K562 (cell line): ENCODE measurements at regions not wholly inside any gene's neighbourhood (a gene's known extent, or its start where the extent isn't known, plus 50 kb on each side); places are given as distances from the start of the nearest gene placed in this dataset.

Source experiments
- ATAC-seq: fragments of 200-7000 bp; cut with Tn5 transposase; 3 replicates; pipeline ENCODE4 v1.9.1; 2020; ENCODE audit warnings: moderate library complexity
- BruUV-seq: library from RNA; stranded (reverse); fragments of 400-500 nt; replicated peaks from 2 replicates; lab custom pipeline; 2021; lab: Mats Ljungman, UMichigan
- CTCF ChIA-PET: fragments of 300-600 bp; formaldehyde crosslinking; extraction: SDS; loops from one replicate; lab custom pipeline; 2021; ENCODE audit warnings: low intra/inter-chr PET ratio; lab: Yijun Ruan, JAX
- POLR2A ChIA-PET: fragments of 300-600, 350-650 bp; sonication (Branson Sonifier 250); formaldehyde crosslinking; extraction: SDS; loops from one replicate; lab custom pipeline; 2021; ENCODE audit warnings: antibody characterized with exemption, inconsistent platforms; lab: Yijun Ruan, JAX
- DNase-seq, 4 experiments: peaks; one replicate each; pipeline versions ENCODE4 v3.0.0 to v3.0.0-alpha.2; 2011 to 2018; ENCODE audit warnings: low spot score in 3 of 4, mixed read lengths in 3 of 4; ENCODE audit errors: extremely low read depth in 1 of 4
- FAIRE-seq: peaks from 2 replicates; lab custom pipeline; 2011; peaks lifted over from hg19 to GRCh38; lab: Jason Lieb, UNC
- H2AFZ ChIP-seq: 2 replicates; pipeline ENCODE4 v1.6.0; 2011; ENCODE audit warnings: low read depth, low read length, control low read depth, inconsistent platforms
- H3K27ac ChIP-seq: fragments of 200-600 bp; 3 replicates; pipeline ENCODE4 v1.8.0; 2011; ENCODE audit warnings: low read depth, mild to moderate bottlenecking, control low read depth, inconsistent platforms, low read length, moderate library complexity, mixed read lengths; ENCODE audit errors: extremely low read depth
- H3K27me3 ChIP-seq, 2 experiments: fragments of 300-600 bp in 1 of 2; 2 replicates in 1 of 2; 3 replicates in 1 of 2; pipeline versions ENCODE4 v1.6.0 to v1.8.0; 2011; ENCODE audit warnings: inconsistent platforms in 2 of 2, low read length in 2 of 2, mild to moderate bottlenecking in 1 of 2, mixed read lengths in 1 of 2, moderate library complexity in 1 of 2; ENCODE audit not compliant: control insufficient read depth in 2 of 2, insufficient read depth in 2 of 2
- H3K36me3 ChIP-seq: fragments of 300-600 bp; 3 replicates; pipeline ENCODE4 v1.8.0; 2011; ENCODE audit warnings: mild to moderate bottlenecking, low read length, inconsistent platforms; ENCODE audit not compliant: control insufficient read depth, insufficient read depth
- H3K4me1 ChIP-seq, 2 experiments: fragments of 200-600 bp in 1 of 2; replicated peaks in 1 of 2; 2 replicates in 1 of 2; 3 replicates in 1 of 2; pipeline versions ENCODE4 v1.5.1 to v1.8.0; 2011; ENCODE audit warnings: inconsistent platforms in 2 of 2, low read length in 2 of 2, mild to moderate bottlenecking in 1 of 2, mixed read lengths in 1 of 2, moderate library complexity in 1 of 2; ENCODE audit not compliant: control insufficient read depth in 2 of 2, insufficient read depth in 2 of 2
- H3K4me2 ChIP-seq: 2 replicates; pipeline ENCODE4 v1.6.1; 2011; ENCODE audit warnings: low read length, control low read depth, inconsistent platforms, mixed read lengths; ENCODE audit not compliant: insufficient read depth
- H3K4me3 ChIP-seq: fragments of 200-600 bp; sonication (generic), shearing (Covaris generic); 2 replicates; pipeline ENCODE4 v1.5.1; 2016; ENCODE audit warnings: control low read depth, inconsistent platforms
- H3K79me2 ChIP-seq: fragments of 200-600 bp; 3 replicates; pipeline ENCODE4 v1.8.0; 2011; ENCODE audit warnings: low read length, inconsistent platforms; ENCODE audit not compliant: control insufficient read depth, insufficient read depth
- H3K9ac ChIP-seq, 2 experiments: 2 replicates each; pipeline versions ENCODE4 v1.6.0 to v1.6.1; 2011; ENCODE audit warnings: low read depth in 2 of 2, low read length in 2 of 2, control low read depth in 1 of 2, inconsistent platforms in 1 of 2, mild to moderate bottlenecking in 1 of 2, mixed read lengths in 1 of 2; ENCODE audit not compliant: insufficient read depth in 1 of 2
- H3K9me1 ChIP-seq: one replicate; pipeline ENCODE4 v1.6.0; 2011; ENCODE audit warnings: inconsistent platforms, mild to moderate bottlenecking, low read length, moderate library complexity; ENCODE audit not compliant: control insufficient read depth, insufficient read depth
- H3K9me3 ChIP-seq: replicated peaks from 2 replicates; pipeline ENCODE4 v1.5.1; 2011; ENCODE audit warnings: low read depth, low read length, inconsistent platforms; ENCODE audit not compliant: control insufficient read depth, insufficient read depth
- H4K20me1 ChIP-seq: replicated peaks from 2 replicates; pipeline ENCODE4 v1.6.1; 2011; ENCODE audit warnings: low read length, inconsistent platforms, mixed read lengths; ENCODE audit not compliant: control insufficient read depth, insufficient read depth
- COPS2 ChIP-seq: fragments of 450-650 bp; conservative IDR thresholded peaks from 2 replicates; pipeline ENCODE4 v1.6.1; 2016; ENCODE audit warnings: mild to moderate bottlenecking, moderate library complexity
- FOXA1 ChIP-seq: fragments of 450-650 bp; IDR thresholded peaks from 2 replicates; pipeline ENCODE4 v1.6.1; 2016; ENCODE audit warnings: mild to moderate bottlenecking, borderline replicate concordance
- MED1 ChIP-seq: sonication (generic); formaldehyde crosslinking; IDR thresholded peaks from 2 replicates; pipeline ENCODE4 v1.8.1; 2023; ENCODE audit warnings: missing genetic modification reagents, borderline replicate concordance
- NCOR1 ChIP-seq: fragments of 450-650 bp; IDR thresholded peaks from 2 replicates; pipeline ENCODE4 v1.6.1; 2016; ENCODE audit warnings: mild to moderate bottlenecking, moderate library complexity
- PRPF4 ChIP-seq: fragments of 200-400 bp; formaldehyde crosslinking; IDR thresholded peaks from one replicate; pipeline ENCODE4 v1.6.1; 2017; ENCODE audit warnings: low read length, low read depth, mild to moderate bottlenecking; ENCODE audit not compliant: insufficient read depth, poor library complexity, severe bottlenecking
- SREBF2 ChIP-seq: sonication (generic); formaldehyde crosslinking; IDR thresholded peaks from 2 replicates; pipeline ENCODE4 v1.4.0; 2020; ENCODE audit warnings: mild to moderate bottlenecking, missing genetic modification reagents
- SRSF9 ChIP-seq: fragments of 200-400 bp; formaldehyde crosslinking; IDR thresholded peaks from 2 replicates; pipeline ENCODE4 v1.6.1; 2017; ENCODE audit warnings: low read depth, low read length, borderline replicate concordance
- TAF9B ChIP-seq: fragments of 450-650 bp; IDR thresholded peaks from 2 replicates; pipeline ENCODE4 v1.6.1; 2018; ENCODE audit warnings: mild to moderate bottlenecking; ENCODE audit not compliant: partially characterized antibody
- ZBTB49 ChIP-seq: sonication (generic); formaldehyde crosslinking; IDR thresholded peaks from 2 replicates; pipeline ENCODE4 v1.8.0; 2022; ENCODE audit warnings: missing genetic modification reagents, mild to moderate bottlenecking, borderline replicate concordance
- ZNF57 ChIP-seq: fragments of 450-650 bp; formaldehyde crosslinking; IDR thresholded peaks from 2 replicates; pipeline ENCODE4 v1.4.0; 2020; ENCODE audit warnings: mild to moderate bottlenecking, moderate library complexity
- ZNF644 ChIP-seq: fragments of 200-800 bp; sonication (Bioruptor generic); IDR thresholded peaks from 2 replicates; pipeline ENCODE4 v1.6.1; 2016; ENCODE audit warnings: low read depth, missing genetic modification characterization, missing compliant biosample characterization
- in situ Hi-C: fragments of 300-500 bp; cut with MboI; formaldehyde crosslinking; loops from 4 replicates; pipeline ENCODE4 v1.15.0; 2018; ENCODE audit warnings: inconsistent platforms, mixed read lengths
- intact Hi-C: fragments of 100-400 bp; cut with micrococcal nuclease; formaldehyde crosslinking; loops from 2 replicates; pipeline ENCODE4 v1.14.2; 2022

DNA sequence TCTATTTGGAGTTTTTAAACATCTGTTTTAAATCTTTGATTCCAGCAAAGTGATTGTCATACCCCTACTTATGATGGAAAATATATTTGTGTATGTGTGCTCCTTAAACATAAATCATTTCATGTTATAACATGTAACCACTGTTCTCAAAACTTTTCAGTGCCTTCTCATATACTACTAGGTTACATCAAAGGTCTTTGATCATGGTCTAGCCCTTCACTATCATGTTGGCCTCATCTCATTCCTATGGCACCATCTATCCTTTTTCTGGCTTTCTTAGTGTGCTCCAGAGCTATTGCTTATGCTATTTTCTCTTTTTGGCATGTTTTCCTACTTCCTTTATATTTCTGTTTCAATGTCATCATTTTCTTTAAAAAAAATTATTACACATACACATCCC is 367.9 kb upstream of the SLC39A10 start:
- BruUV-seq, result no TSS peak
- TF ChIP-seq ZBTB49 (CRISPR knock-in tag) (no peak), TAF9B (no peak), ZNF644 (tag) (no peak), FOXA1 (no peak), MED1 (CRISPR knock-in tag) (no peak), COPS2 (no peak), PRPF4 (no peak), NCOR1 (no peak), SRSF9 (no peak), ZNF57 (CRISPR knock-in tag) (no peak), SREBF2 (CRISPR knock-in tag) (no peak)
- TF ChIP-seq, all 486 proteins: peak for 0
- H3K9ac ChIP-seq, result no peak overlapping the region
- no peaks in the 10 kb centered on the region for H3K27me3 ChIP-seq
- no peak overlapping the region for H3K27ac ChIP-seq
- H2AFZ ChIP-seq, result no peak overlapping the region
- no peak for DNase-seq
- ATAC-seq, result no peak
- POLR2A ChIA-PET, result no interaction called here
- in situ Hi-C loops (no loop called here), intact Hi-C loops (no loop called here)
- no peaks in the 10 kb centered on the region for H3K9me3 ChIP-seq
- no peaks in the 10 kb centered on the region for H3K4me1 ChIP-seq
- H4K20me1 ChIP-seq, result no peaks in the 10 kb centered on the region
- no peaks in the 10 kb centered on the region for H3K79me2 ChIP-seq
- CTCF ChIA-PET, result no interaction called here
- no peak overlapping the region for H3K4me3 ChIP-seq
- H3K9me1 ChIP-seq, result no peaks in the 10 kb centered on the region
- no peak for FAIRE-seq
- H3K4me2 ChIP-seq, result no peak overlapping the region
- H3K36me3 ChIP-seq, result no peaks in the 10 kb centered on the region
